ENCODE measurements at regions not wholly inside any gene's neighbourhood (a gene's known extent, or its start where the extent isn't known, plus 50 kb on each side); places are given as distances from the start of the nearest gene placed in this dataset.
"Not testable (repeated sequence)": the region's sequence is repeated elsewhere in the genome, so short reads cannot be mapped to it uniquely, and the experiment has no call there.

DNA sequence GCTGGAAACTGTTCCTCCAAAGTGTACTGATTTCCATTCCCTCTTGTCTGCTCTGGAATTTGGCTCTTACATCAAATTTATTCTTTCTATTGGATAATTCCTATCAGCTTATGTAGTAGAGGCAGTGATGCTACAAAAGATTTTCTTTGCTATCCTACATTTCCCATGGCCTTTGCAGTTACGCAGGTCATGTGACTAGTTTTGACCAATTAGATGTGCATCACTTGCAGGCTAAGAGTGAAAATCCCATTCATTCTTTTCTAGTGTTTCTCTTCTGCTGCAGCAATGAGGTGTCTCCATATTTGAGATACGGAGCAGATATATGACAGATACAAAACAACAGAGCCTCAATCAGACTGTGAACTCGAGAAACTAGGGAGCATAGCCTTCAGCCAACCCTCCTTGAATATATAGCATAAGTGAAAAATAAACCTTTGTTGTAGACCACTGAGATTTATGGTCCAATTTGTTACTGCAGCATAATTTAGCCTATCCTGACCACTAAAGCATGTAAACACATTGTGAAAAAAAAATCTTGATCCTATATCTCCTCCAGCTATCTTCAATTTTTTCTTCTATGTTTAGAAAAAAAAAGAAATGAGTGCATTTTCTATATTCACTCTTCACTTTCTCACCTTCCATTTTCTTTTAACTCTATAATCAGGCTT, 102.0 kb downstream of the HNMT start:
- in situ Hi-C loops (cut with HindIII; ENCODE audit: low sequenced_read_pairs): no loop called here

DNA sequence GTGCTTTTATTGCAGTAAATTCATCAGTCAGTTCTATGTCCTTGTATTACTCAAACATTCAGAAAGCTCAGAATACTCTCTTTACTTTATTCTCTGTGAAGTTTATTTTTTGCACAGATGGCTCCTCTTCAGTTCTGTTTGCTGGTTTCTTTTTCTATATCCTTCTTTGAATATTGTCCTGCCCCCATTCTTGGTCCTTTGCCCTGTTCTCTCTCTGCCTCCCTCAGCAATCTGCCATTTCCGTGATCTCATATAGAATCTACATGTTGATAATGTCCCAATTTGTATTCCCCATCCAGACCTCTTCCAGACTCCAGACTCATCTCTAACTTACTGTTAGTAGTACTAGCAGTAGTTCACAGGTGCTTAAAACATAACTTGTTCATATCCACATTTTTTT, 102.6 kb downstream of the HNMT start:
- in situ Hi-C loops (cut with HindIII; ENCODE audit: low sequenced_read_pairs): no loop called here

DNA sequence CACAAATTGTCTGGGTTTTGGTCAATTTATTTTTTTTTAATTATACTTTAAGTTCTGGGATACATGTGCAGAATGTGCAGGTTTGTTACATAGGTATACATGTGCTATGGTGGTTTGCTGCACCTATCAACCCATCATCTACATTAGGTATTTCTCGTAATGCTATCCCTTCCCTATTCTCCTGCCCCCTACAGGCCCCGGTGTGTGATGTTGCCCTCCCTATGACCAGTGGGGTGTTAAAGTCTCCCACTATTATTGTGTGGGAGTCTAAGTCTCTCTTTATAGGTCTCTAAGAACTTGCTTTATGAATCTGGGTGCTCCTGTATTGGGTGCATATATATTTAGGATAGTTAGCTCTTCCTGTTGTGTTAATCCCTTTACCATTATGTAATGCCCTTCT, 104.4 kb downstream of the HNMT start:
- in situ Hi-C loops (cut with HindIII; ENCODE audit: low sequenced_read_pairs): not testable (repeated sequence)

DNA sequence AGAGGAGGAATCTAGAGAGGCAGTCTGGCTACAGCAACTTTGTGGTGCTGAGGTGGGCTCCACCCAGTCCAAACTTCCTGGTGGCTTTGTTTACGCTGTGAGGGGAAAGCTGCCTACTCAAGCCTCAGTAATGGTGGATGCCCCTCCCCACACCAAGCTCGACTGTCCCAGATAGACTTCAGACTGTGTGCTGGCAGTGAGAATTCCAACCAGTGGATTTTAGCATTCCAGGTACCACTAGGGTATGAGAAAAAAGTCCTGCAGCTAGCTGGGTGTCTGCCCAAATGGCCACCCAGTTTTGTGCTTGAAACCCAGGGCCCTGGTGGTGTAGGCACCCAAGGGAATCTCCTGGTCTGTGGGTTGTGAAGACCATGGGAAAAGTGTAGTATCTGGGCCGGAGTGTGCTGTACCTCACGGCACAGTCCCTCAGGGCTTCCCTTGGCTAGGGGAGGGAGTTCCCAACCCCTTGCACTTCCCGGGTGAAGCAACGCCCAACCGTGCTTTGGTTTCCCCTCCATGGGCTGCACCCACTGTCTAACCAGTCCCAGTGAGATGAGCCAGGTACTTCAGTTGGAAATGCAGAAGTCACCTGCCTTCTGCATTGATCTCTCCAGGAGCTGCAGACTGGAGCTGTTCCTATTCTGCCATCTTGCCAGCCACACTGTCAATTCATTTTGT, 106.9 kb downstream of the HNMT start:
- in situ Hi-C loops (cut with HindIII; ENCODE audit: low sequenced_read_pairs): not testable (repeated sequence)

DNA sequence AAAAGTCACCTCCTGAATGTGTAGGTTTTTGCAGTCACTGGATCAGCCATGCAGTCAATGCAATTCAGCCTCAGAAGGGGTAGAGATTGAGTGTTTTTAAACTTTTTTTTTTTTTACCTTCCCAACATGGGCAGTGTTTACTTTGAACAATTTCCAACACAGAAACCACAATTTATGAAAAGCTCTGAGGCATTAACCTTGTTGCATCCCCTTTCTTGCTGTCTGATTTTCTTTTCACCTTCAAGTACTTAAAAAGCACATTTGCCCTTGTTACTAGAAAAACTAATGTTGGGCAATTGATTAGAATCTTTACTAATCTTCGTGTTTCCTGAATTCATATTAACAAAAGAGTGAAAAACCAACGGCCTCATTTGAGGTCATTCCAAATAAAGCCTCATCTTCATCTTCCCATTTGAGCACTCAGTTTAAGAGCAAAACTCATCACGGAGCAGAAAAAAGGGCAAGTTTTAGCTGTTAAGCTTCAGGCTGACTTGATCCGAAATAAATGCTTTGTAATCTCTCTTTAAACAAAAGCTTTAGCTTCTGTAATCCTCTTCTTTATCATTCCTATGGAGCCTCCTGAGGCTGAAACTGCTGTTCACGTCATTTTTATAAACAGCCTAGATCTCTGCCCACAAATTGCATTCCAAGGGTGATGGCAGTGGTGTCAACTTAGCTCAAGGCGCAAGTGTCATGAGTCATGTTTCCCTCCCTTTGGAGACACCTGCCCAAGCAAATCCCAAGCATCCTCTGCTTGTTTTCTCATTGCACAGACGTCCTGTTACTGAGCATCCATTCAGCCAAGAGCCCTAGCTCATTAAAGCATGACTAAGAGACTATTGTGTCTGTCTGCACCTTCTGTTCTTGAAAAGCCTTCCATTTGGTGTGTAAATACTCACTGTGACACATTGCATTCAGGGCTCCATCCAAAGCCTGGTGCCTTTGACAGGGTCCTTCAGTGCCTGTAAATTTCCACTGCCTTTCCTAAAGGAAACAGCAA, 107.7 kb downstream of the HNMT start:
- in situ Hi-C loops (cut with HindIII; ENCODE audit: low sequenced_read_pairs): no loop called here

DNA sequence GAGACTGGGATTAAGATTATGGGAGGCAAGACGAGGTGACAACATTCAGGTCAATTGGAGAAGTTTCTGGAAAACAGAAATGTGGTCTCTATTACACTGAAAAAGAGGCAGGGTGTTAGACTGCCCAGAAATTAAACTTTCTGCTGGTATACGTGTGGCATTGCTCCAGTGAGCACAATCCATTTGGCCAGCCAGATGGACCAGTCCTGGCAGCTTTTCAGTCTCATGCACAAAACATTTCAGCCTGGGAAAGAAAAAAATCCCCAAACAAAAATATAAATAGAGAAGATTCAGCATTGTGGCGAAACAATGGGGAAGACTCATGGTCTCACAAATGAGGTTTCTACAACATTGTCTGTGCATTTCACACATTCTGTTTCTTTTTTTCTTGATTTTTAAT, 113.9 kb downstream of the HNMT start:
- in situ Hi-C loops (cut with HindIII; ENCODE audit: low sequenced_read_pairs): no loop called here

DNA sequence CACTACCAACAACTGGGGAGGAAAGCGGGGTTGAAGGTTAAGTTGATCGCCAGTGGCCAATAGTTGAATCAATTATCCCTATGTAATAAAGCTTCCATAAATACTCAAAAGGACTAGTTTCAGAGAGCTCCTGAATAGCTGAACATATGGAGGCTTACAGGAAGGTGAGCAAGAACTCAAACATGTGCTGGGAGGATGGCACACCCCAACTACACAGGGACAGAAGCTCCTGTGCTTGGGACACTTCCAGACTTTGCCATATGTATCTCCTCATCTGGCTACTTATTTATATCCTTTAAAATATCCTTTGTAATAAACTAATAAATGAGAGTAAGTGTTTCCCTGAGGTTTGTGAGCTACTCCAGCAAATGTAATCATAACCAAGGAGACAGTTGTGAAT, 115.7 kb downstream of the HNMT start:
- in situ Hi-C loops (cut with HindIII; ENCODE audit: low sequenced_read_pairs): no loop called here

DNA sequence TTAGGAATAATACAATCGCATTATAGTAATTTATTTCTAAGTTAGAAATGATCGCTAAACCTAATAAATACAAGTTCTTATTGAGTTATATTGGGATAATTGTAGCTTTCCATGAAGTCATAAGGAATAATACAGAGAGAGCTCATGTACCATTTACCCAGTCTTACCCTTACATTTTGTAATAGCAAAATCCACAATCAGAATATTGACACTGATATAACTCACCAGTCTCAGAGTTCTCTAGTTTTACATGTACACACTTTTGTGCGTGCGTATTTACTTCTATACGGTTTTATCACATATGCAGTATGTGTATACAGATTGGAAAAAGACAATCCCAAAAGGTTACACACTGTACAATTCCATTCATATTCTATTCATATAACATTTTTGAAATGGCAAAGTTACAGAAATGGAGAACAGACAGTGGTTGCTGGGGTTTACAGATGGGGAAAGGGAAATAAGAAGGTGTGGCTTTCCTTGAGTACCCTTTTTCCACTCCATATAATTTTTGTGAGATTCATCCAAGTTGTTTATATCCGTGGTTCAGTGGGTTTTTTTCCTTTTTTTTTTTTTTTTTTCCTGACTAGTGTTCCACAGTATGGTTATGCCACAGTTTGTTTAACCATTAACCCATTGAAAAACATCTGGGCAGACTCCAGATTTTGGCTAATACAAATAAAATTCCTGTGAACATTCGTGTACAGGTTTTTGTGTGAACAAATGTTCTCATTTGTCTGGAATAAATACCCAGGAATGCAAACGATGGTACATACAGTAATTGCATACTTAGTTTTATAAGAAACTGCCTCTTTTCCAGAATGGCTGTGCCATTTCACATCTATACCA, 117.2 kb downstream of the HNMT start:
- in situ Hi-C loops (cut with HindIII; ENCODE audit: low sequenced_read_pairs): no loop called here

DNA sequence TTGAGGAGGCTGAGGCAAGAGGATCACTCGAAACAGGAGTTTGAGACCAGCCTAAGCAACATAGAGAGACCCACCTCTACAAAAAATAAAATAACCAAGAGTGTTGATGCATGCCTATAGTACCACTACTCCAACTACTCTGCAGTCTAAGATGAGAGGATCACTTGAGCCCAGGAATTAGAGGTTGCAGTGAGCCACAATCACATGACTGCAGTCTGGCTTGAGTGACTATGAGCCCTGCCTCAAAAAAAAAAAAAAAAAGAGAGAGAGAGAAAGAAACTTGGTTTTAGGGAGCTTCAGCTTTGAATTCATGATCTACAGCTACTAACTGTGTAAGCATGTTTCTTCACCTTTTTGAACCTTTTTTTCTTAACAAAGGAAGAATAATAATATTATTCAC, 119.9 kb downstream of the HNMT start:
- in situ Hi-C loops (cut with HindIII; ENCODE audit: low sequenced_read_pairs): no loop called here

DNA sequence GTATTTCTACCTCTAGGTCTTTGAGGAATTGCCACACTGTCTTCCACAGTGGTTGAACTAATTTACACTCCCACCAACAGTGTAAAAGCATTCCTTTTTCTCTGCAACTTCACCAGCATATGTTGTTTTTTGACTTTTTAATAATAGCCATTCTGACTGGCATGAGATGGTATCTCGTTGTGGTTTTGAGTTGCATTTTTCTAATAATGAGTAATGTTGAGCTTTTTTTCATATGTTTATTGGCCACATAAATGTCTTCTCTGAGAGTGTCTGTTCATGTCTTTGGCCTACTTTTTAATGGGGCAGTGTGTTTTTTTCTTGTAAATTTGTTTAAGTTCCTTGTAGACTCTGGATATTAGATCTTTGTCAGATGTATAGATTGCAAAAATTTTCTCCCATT, 121.2 kb downstream of the HNMT start:
- in situ Hi-C loops (cut with HindIII; ENCODE audit: low sequenced_read_pairs): not testable (repeated sequence)

DNA sequence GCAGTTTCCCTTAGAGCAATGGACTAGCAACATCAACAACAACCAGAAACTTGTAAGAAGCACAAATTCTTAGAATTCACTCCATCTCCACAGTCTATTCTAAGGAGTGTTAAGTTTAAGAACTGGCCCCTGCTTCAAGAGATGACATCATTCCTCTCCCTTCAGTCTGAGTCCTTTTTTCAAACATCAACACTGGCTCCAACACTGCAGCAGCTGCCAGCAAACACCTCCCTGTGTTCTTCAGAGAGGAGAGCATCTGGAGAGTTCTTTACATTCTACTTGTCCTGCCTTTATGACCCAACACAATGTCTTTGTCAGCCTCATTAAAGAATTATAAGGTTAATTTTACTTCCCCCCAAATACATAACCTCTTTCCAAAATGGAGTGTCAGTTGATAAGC, 122.3 kb downstream of the HNMT start:
- in situ Hi-C loops (cut with HindIII; ENCODE audit: low sequenced_read_pairs): no loop called here

DNA sequence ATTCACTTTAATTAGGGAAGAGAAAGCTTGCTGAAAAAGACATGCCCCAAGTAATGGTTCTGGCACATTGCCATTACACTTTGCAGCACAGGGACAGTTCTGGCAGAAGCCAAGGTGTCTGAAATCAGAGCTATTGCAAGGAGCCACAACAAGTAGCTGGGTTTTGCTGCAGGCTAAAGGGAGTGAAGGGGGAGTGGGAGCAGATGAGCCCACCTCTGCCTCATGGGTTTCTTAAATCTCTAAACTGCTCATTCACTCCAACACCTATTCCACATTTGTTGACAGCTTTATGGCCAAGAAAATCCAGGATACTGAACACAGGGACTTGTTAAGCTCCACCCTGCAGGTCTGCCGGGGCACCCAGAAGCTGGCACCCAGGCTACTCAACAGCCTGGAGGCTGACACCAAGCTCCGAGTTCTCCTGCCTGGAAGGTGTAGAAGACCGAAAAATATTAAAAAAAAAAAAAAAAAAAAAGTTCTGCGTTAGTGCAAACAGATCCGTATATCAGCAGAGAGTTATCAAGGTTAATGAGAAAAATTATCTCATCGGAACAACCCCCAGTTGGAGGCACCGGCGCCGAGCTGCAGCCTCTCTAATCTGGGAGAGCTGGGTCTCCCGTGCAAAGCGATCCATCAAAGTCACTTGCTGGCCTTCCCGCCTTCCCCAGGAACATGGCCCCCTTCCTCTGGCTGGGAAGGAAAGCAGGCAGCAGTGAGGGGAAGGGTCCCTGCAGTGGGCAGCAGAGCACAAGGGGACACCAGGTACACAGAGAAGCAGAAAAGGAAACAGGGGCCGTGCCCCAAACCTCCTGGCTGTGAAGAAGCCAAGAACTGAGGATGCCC, 123.7 kb downstream of the HNMT start:
- in situ Hi-C loops (cut with HindIII; ENCODE audit: low sequenced_read_pairs): no loop called here

DNA sequence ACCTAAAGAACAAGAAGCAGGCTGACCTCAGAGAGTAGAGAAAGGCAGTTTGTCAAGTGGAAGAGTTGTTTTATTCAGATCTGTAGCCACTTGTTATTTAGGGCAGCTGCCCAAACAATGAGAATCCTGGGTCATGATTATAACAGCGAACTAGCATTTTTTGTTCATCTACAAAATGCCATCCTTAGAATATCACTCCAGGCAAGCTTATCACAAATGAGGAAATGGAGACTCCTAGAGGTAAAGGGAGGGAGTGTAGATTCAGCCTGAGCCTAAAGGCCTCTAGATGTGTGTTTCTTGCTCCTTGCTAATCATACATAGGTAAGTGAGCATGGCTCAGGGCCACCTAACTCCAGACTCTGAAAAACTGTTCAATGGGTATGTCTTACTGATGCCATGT, 126.1 kb downstream of the HNMT start:
- in situ Hi-C loops (cut with HindIII; ENCODE audit: low sequenced_read_pairs): no loop called here

DNA sequence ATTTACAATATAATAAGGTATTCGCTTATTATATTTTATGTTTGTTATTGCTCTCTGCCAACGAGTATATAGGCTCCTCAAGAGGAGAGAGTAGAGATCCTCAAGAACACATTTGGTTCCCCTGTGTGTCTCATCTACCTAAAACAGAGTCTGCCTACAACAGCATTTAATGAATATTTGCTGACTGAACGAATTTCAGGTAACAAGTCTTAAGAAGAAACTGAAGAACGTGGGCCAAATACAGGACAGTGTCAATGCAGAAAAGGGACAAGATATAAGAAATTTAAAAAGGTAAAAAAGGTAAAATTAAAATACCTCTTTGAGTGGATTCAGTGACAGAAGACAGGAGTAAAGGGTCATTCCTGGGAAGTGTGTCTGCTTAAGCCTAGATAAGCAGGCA, 129.2 kb downstream of the HNMT start:
- in situ Hi-C loops (cut with HindIII; ENCODE audit: low sequenced_read_pairs): no loop called here

DNA sequence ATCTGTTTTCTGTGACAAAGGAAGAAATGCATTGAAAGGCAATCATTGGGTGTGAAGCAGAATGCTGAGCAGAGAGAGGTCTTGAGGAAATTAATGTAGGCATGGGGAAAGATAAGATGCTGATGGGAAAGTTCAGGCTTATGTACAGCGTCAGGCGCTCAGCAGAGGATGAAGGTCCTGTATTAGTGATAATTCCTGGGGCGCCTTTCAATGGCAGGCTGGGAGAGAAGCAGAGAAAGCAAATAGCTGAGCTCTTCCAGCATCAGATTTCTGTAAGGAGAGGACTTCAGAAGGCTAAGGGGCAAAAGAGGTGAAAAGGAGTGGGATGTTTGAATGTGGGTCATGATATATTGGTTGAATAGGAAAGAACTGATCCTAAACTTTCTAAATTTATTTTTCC, 129.8 kb downstream of the HNMT start:
- in situ Hi-C loops (cut with HindIII; ENCODE audit: low sequenced_read_pairs): no loop called here

DNA sequence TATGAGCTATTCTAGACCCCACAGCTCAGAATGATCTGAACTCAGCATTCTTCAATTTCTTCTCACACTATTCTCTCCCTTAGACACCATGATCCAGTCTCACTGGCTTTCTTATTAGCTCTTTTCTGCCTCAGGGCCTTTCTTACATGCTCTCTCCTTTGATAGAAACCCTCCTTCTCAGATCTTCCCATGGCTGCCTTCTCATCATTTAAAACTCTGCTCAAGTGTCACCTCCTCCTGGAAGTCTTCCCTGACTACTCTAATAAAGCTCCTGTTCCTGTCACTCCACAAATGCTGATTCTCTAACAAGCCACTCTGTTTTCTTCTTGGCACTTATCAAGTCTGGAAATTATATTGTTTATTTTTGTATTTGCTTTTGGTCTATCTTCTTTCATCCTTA, 131.1 kb downstream of the HNMT start:
- in situ Hi-C loops (cut with HindIII; ENCODE audit: low sequenced_read_pairs): no loop called here

DNA sequence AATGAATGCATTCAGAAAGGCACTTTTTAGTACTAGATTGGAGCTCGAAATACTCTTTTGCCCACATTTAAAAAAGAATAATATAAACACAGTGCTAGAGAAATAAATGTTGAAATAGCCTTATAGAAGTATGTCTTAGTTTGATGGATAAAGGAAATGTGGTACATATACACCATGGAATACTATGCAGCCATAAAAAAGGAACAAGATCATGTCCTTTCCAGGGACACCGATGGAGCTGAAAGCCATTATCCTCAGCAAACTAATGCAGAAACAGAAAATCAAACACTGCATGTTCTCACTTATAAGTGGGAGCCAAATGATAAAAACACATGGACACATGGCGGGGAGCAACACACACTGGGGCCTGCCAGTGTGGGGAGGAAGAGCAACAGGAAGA, 135.0 kb downstream of the HNMT start:
- in situ Hi-C loops (cut with HindIII; ENCODE audit: low sequenced_read_pairs): not testable (repeated sequence)

DNA sequence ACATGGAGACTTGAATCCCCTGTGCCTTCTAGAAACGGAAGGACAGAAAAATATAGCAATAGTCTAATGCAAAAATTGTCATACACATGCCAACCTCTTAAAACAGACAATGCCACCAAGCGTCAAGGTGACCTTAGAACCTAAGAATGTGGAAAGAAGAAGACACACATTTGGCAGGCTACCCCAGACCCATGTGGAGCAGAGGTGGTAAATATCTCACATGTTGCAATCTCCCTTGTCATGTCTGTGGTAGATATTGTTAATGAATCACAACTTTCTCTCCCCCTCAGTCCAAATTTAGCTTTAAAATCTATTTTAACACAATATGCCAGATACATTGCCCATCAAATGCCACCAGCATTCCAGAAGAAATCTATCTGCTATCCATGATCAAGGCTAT, 137.4 kb downstream of the HNMT start:
- in situ Hi-C loops (cut with HindIII; ENCODE audit: low sequenced_read_pairs): no loop called here

DNA sequence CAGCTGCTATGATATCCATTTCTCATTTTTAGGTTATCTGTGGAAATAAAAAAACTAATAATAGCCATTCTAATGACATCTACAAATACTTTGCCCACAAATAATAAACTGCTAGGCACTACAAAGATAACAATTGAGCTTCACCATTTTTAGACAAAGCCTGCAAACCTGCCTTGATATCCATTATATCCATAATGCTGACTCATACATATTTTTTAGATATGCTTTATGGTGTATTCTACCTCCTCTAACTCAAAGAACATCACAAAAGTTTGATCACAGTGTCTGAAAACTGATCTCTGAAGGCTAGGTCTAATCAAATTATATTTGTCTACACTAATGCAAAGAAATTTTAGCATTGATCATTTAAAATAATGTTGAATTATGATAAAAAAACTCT, 138.4 kb downstream of the HNMT start:
- in situ Hi-C loops (cut with HindIII; ENCODE audit: low sequenced_read_pairs): no loop called here

DNA sequence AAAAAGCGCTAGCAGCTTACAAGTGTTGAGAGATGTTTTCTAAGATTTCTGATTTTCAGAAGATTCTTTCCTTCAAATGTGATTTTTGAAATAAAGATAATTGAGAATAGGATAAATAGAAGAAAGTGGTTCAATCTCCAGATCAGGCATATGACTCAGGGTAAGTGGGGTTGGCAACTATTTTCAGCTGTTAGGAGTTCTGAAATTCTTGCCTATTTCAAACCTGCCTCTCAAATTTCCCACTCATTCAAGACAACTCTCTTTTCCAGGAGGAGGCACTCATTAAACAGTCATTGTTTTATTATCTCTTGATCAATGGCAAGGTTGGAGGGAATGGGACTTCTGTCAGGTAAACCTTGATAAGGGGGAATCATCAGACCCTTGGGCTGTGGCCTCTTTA, 138.9 kb downstream of the HNMT start:
- in situ Hi-C loops (cut with HindIII; ENCODE audit: low sequenced_read_pairs): no loop called here
